ENCODE measurements at regions not wholly inside any gene's neighbourhood (a gene's known extent, or its start where the extent isn't known, plus 50 kb on each side); places are given as distances from the start of the nearest gene placed in this dataset.

DNA sequence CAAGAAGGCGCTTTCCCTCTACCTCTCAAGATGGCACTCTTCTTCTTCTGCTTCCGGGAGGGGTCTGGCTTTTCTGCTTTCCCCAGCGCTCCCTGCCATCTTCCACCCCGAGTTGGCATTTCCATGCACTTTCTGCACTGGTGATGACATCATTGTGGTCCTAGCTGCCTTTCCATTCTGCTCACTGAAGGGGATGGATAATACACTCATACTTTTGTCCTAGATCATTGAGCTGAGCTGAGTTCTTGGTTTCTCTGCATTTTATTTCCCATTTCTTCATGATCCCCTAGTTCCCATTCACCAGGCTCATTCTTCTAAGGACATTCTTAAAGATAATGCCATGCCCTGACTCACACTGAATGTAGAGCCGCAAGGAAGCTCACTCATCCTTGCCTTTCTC lies 96.7 kb downstream of the EDN1 start:
- TF ChIP-seq POLR2AphosphoS5 (IDR thresholded peaks at IDR 0.05) (no peak), POLR2A (IDR thresholded peaks at IDR 0.05) (no peak)
- TF ChIP-seq, protein P1, sequence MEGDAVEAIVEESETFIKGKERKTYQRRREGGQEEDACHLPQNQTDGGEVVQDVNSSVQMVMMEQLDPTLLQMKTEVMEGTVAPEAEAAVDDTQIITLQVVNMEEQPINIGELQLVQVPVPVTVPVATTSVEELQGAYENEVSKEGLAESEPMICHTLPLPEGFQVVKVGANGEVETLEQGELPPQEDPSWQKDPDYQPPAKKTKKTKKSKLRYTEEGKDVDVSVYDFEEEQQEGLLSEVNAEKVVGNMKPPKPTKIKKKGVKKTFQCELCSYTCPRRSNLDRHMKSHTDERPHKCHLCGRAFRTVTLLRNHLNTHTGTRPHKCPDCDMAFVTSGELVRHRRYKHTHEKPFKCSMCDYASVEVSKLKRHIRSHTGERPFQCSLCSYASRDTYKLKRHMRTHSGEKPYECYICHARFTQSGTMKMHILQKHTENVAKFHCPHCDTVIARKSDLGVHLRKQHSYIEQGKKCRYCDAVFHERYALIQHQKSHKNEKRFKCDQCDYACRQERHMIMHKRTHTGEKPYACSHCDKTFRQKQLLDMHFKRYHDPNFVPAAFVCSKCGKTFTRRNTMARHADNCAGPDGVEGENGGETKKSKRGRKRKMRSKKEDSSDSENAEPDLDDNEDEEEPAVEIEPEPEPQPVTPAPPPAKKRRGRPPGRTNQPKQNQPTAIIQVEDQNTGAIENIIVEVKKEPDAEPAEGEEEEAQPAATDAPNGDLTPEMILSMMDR (IDR thresholded peaks at IDR 0.05 in 8 of 11, conservative IDR thresholded peaks at IDR 0.05 in 3 of 11), result no peak
- Histone ChIP-seq H3K4me3 (no peak overlapping the region), H3K27me3 (replicated peaks in 1 of 7) (no peaks in the 10 kb centered on the region), H3K27ac (no peak overlapping the region), H3K9me3 (no peaks in the 10 kb centered on the region), H3K36me3 (no peaks in the 10 kb centered on the region), H3K4me1 (no peaks in the 10 kb centered on the region)
- no peak for DNase-seq
- intact Hi-C loops (cut with DNase I; ENCODE audit: low total_unique reads), result no loop called here
- 90 to 93% (median 91%) methylated on average over 5 of the region's 5 CpGs for WGBS, 5 donors

- intact Hi-C loops (cut with DNase I; ENCODE audit: low total_unique reads), result no loop called here
- H3K36me3 ChIP-seq, result no peaks in the 10 kb centered on the region
- H3K9me3 ChIP-seq, result no peaks in the 10 kb centered on the region
- TF ChIP-seq, protein P1 (IDR thresholded peaks at IDR 0.05 in 8 of 11, conservative IDR thresholded peaks at IDR 0.05 in 3 of 11), result no peak
- TF ChIP-seq POLR2A (IDR thresholded peaks at IDR 0.05), result no peak
- no peak for TF ChIP-seq POLR2AphosphoS5 (IDR thresholded peaks at IDR 0.05)
- no peak overlapping the region for H3K27ac ChIP-seq
- no peaks in the 10 kb centered on the region for H3K4me1 ChIP-seq
- no peak overlapping the region for H3K4me3 ChIP-seq
- H3K27me3 ChIP-seq (replicated peaks in 1 of 7), result no peaks in the 10 kb centered on the region
- DNase-seq, result no peak
- WGBS, 5 donors, result 63 to 65% (median 64%) methylated on average over 3 of the region's 3 CpGs
Observed at GRCh38 chr6:12391472-12391871, 101.3 kb downstream of the EDN1 start.

- TF ChIP-seq POLR2AphosphoS5 (IDR thresholded peaks at IDR 0.05) (no peak), POLR2A (IDR thresholded peaks at IDR 0.05) (no peak)
- TF ChIP-seq, protein P1 (IDR thresholded peaks at IDR 0.05 in 8 of 11, conservative IDR thresholded peaks at IDR 0.05 in 3 of 11), result no peak
- Histone ChIP-seq H3K4me3 (no peak overlapping the region), H3K4me1 (no peaks in the 10 kb centered on the region), H3K36me3 (no peaks in the 10 kb centered on the region), H3K27me3 (replicated peaks in 1 of 7) (no peaks in the 10 kb centered on the region), H3K9me3 (no peaks in the 10 kb centered on the region), H3K27ac (no peak overlapping the region)
- intact Hi-C loops (cut with DNase I; ENCODE audit: low total_unique reads), result no loop called here
- 69 to 81% (median 76%) methylated on average over 6 of the region's 6 CpGs for WGBS, 5 donors
- DNase-seq, result no peak
Observed at GRCh38 chr6:12392490-12392889, 102.3 kb downstream of the EDN1 start.

DNA sequence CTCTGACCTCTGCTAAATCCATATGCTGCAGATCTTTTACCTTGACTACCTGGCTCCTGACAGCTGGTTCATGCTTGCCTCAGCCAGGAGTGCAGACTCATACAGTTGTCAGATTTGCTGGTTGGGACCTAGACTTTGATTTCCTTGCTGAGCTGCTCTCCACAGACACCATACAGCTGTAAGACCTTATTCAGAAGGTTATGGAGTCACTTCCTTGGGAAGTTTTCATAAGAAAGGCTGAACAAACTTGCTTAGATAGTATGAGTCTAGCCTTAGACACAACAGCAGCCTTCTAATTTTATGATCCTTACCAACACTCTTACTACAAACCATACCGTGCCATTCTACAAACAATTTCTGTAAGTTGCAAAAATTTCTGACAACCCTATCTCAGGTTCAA lies 102.9 kb downstream of the EDN1 start:
- no peaks in the 10 kb centered on the region for H3K9me3 ChIP-seq
- TF ChIP-seq POLR2A (IDR thresholded peaks at IDR 0.05), result no peak
- TF ChIP-seq POLR2AphosphoS5 (IDR thresholded peaks at IDR 0.05), result no peak
- TF ChIP-seq, protein P1 (IDR thresholded peaks at IDR 0.05 in 8 of 11, conservative IDR thresholded peaks at IDR 0.05 in 3 of 11), result no peak
- no peaks in the 10 kb centered on the region for H3K36me3 ChIP-seq
- no peak for DNase-seq
- no peaks in the 10 kb centered on the region for H3K4me1 ChIP-seq
- no peak overlapping the region for H3K27ac ChIP-seq
- H3K4me3 ChIP-seq, result no peak overlapping the region
- WGBS, 5 donors, result 84 to 100% (median 95%) methylated on average over 1 of the region's 1 CpG
- intact Hi-C loops (cut with DNase I; ENCODE audit: low total_unique reads), result no loop called here
- H3K27me3 ChIP-seq (replicated peaks in 1 of 7), result no peaks in the 10 kb centered on the region

Data from spleen (tissue), 11 donors.